ENCODE measurements at regions not wholly inside any gene's neighbourhood (a gene's known extent, or its start where the extent isn't known, plus 50 kb on each side); places are given as distances from the start of the nearest gene placed in this dataset.

GRCh38 chr15:96515371-96515770 lies 184.9 kb downstream of the NR2F2 start:
- intact Hi-C loops (cut with micrococcal nuclease): no loop called here
- H2AFZ ChIP-seq (replicated peaks; ENCODE audit: low read length, poor library complexity): no peak overlapping the region
- BruUV-seq (replicated peaks): no TSS peak
- no peak overlapping the region for H2BK5ac ChIP-seq (ENCODE audit: low read depth, low read length, poor library complexity, severe bottlenecking)
- no peak overlapping the region for H2AK9ac ChIP-seq (replicated peaks; ENCODE audit: low read depth, low read length, poor library complexity)
- no peak overlapping the region for H3K4me3 ChIP-seq (ENCODE audit: insufficient read depth, low read depth, low read length)
- no peak overlapping the region for H2BK15ac ChIP-seq (ENCODE audit: low read depth, low read length)
- no peak overlapping the region for H3K18ac ChIP-seq (ENCODE audit: low read depth, low read length)
- H4K91ac ChIP-seq (ENCODE audit: insufficient read depth, low read depth, low read length): no peak overlapping the region
- H3K4me2 ChIP-seq (ENCODE audit: low read depth, low read length): no peak overlapping the region
- H2BK120ac ChIP-seq (ENCODE audit: low read depth, low read length): no peak overlapping the region
- no peak overlapping the region for H4K8ac ChIP-seq (ENCODE audit: low read depth in 2 of 2, low read length in 2 of 2)
- no peaks in the 10 kb centered on the region for H3K79me1 ChIP-seq (ENCODE audit: low read depth in 1 of 2, low read length in 2 of 2)
- H2AK5ac ChIP-seq (ENCODE audit: low read depth, low read length): no peak overlapping the region
- in situ Hi-C loops (cut with MboI; ENCODE audit: low sequenced_read_pairs): no loop called here
- H3K14ac ChIP-seq (replicated peaks; ENCODE audit: low read depth, low read length): no peak overlapping the region
- H4K20me1 ChIP-seq (ENCODE audit: insufficient read depth, low read length): no peaks in the 10 kb centered on the region
- no peaks in the 10 kb centered on the region for H3K9me3 ChIP-seq (ENCODE audit: control insufficient read depth, insufficient read depth, low read length)
- WGBS, 2 experiments (ENCODE audit: extremely low coverage in 2 of 2, insufficient read length in 1 of 2): no CpG with 5 or more reads among the region's 3 CpGs
- no peak overlapping the region for H4K5ac ChIP-seq (ENCODE audit: low read depth, low read length)
- ChIA-PET POLR2A (ENCODE audit: unreplicated experiment) (no interaction called here), CTCF (no interaction called here)
- H2BK20ac ChIP-seq (ENCODE audit: low read depth, low read length): no peak overlapping the region
- H3K56ac ChIP-seq (ENCODE audit: extremely low read depth, insufficient read depth, low read length): no peak overlapping the region
- no peaks in the 10 kb centered on the region for H3K27me3 ChIP-seq (ENCODE audit: control insufficient read depth, insufficient read depth, low read length)
- no peak overlapping the region for H3K9ac ChIP-seq (ENCODE audit: low read depth, low read length)
- H3K4me1 ChIP-seq (ENCODE audit: control insufficient read depth, insufficient read depth, low read length): no peaks in the 10 kb centered on the region
- H3K9me1 ChIP-seq (ENCODE audit: insufficient read depth, low read length): no peaks in the 10 kb centered on the region
- DNase-seq (no peak), ATAC-seq (ENCODE audit: low read depth) (no peak)
- TF ChIP-seq RFX5 (IDR thresholded peaks at IDR 0.05; ENCODE audit: low read depth, low read length) (no peak), MAFK (IDR thresholded peaks at IDR 0.05; ENCODE audit: low read depth, low read length) (no peak), NFE2L2 (IDR thresholded peaks at IDR 0.05; ENCODE audit: low read depth, low read length) (no peak), FOS (IDR thresholded peaks at IDR 0.05; ENCODE audit: low read depth, low read length) (no peak), USF2 (IDR thresholded peaks at IDR 0.05; ENCODE audit: low read depth, low read length) (no peak), ELK1 (IDR thresholded peaks at IDR 0.05; ENCODE audit: borderline replicate concordance, low read depth, low read length) (no peak), SMC3 (IDR thresholded peaks at IDR 0.05; ENCODE audit: low read depth, low read length) (no peak), MAZ (IDR thresholded peaks at IDR 0.05; ENCODE audit: borderline replicate concordance, low read depth, low read length) (no peak)
- H3K23ac ChIP-seq (ENCODE audit: low read depth, low read length): no peak overlapping the region
- no peak overlapping the region for H3K27ac ChIP-seq (ENCODE audit: insufficient read depth, low read length)
- H3K36me3 ChIP-seq (ENCODE audit: control insufficient read depth, insufficient read depth, low read length): no peaks in the 10 kb centered on the region
- dilution Hi-C loops (cut with HindIII; ENCODE audit: low sequenced_read_pairs, unreplicated experiment): no loop called here
- H3K4ac ChIP-seq (ENCODE audit: low read depth, low read length): no peak overlapping the region

All from IMR-90 (cell line).